ENCODE measurements at regions not wholly inside any gene's neighbourhood (a gene's known extent, or its start where the extent isn't known, plus 50 kb on each side); places are given as distances from the start of the nearest gene placed in this dataset.

GRCh38 chr2:215619989-215620388 lies 184.1 kb upstream of the FN1 start (continued):
- TF ChIP-seq, protein P1, sequence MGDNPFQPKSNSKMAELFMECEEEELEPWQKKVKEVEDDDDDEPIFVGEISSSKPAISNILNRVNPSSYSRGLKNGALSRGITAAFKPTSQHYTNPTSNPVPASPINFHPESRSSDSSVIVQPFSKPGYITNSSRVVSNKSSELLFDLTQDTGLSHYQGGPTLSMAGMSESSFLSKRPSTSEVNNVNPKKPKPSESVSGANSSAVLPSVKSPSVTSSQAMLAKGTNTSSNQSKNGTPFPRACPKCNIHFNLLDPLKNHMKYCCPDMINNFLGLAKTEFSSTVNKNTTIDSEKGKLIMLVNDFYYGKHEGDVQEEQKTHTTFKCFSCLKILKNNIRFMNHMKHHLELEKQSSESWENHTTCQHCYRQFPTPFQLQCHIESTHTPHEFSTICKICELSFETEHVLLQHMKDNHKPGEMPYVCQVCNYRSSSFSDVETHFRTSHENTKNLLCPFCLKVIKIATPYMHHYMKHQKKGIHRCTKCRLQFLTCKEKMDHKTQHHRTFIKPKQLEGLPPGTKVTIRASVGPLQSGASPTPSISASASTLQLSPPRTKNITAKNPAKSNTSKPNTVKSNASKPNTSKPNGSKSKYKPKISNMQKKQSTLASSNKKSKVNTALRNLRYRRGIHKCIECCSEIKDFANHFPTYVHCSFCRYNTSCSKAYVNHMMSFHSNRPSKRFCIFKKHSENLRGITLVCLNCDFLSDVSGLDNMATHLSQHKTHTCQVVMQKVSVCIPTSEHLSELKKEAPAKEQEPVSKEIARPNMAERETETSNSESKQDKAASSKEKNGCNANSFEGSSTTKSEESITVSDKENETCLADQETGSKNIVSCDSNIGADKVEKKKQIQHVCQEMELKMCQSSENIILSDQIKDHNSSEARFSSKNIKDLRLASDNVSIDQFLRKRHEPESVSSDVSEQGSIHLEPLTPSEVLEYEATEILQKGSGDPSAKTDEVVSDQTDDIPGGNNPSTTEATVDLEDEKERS (CRISPR knock-in tag; IDR thresholded peaks at IDR 0.05) = no peak
- TF ChIP-seq GABPA (IDR thresholded peaks at IDR 0.05; ENCODE audit: low read depth, low read length) (no peak), GABPA (CRISPR knock-in tag; IDR thresholded peaks at IDR 0.05; ENCODE audit: low read depth) (no peak), ARNT (IDR thresholded peaks at IDR 0.05) (no peak), SP5 (CRISPR knock-in tag; IDR thresholded peaks at IDR 0.05; ENCODE audit: borderline replicate concordance, low read depth) (no peak), ZNF776 (CRISPR knock-in tag; IDR thresholded peaks at IDR 0.05) (no peak), ZNF780A (CRISPR knock-in tag; IDR thresholded peaks at IDR 0.05) (no peak), ZNF619 (CRISPR knock-in tag; IDR thresholded peaks at IDR 0.05) (0 out of 2 replicates have a peak, but pooled peaks have one; percentile 37), ZNF775 (CRISPR knock-in tag; IDR thresholded peaks at IDR 0.05; ENCODE audit: borderline replicate concordance) (no peak), HNF4G (IDR thresholded peaks at IDR 0.05; ENCODE audit: borderline replicate concordance, low read depth, low read length) (no peak), HNF4G (CRISPR knock-in tag; IDR thresholded peaks at IDR 0.05; ENCODE audit: borderline replicate concordance, low read depth) (no peak), TRIM22 (IDR thresholded peaks at IDR 0.05) (no peak)
- TF ChIP-seq, protein P2, sequence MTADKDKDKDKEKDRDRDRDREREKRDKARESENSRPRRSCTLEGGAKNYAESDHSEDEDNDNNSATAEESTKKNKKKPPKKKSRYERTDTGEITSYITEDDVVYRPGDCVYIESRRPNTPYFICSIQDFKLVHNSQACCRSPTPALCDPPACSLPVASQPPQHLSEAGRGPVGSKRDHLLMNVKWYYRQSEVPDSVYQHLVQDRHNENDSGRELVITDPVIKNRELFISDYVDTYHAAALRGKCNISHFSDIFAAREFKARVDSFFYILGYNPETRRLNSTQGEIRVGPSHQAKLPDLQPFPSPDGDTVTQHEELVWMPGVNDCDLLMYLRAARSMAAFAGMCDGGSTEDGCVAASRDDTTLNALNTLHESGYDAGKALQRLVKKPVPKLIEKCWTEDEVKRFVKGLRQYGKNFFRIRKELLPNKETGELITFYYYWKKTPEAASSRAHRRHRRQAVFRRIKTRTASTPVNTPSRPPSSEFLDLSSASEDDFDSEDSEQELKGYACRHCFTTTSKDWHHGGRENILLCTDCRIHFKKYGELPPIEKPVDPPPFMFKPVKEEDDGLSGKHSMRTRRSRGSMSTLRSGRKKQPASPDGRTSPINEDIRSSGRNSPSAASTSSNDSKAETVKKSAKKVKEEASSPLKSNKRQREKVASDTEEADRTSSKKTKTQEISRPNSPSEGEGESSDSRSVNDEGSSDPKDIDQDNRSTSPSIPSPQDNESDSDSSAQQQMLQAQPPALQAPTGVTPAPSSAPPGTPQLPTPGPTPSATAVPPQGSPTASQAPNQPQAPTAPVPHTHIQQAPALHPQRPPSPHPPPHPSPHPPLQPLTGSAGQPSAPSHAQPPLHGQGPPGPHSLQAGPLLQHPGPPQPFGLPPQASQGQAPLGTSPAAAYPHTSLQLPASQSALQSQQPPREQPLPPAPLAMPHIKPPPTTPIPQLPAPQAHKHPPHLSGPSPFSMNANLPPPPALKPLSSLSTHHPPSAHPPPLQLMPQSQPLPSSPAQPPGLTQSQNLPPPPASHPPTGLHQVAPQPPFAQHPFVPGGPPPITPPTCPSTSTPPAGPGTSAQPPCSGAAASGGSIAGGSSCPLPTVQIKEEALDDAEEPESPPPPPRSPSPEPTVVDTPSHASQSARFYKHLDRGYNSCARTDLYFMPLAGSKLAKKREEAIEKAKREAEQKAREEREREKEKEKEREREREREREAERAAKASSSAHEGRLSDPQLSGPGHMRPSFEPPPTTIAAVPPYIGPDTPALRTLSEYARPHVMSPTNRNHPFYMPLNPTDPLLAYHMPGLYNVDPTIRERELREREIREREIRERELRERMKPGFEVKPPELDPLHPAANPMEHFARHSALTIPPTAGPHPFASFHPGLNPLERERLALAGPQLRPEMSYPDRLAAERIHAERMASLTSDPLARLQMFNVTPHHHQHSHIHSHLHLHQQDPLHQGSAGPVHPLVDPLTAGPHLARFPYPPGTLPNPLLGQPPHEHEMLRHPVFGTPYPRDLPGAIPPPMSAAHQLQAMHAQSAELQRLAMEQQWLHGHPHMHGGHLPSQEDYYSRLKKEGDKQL (CRISPR knock-in tag; IDR thresholded peaks at IDR 0.05; ENCODE audit: low read depth) = no peak
- TF ChIP-seq, protein P3, sequence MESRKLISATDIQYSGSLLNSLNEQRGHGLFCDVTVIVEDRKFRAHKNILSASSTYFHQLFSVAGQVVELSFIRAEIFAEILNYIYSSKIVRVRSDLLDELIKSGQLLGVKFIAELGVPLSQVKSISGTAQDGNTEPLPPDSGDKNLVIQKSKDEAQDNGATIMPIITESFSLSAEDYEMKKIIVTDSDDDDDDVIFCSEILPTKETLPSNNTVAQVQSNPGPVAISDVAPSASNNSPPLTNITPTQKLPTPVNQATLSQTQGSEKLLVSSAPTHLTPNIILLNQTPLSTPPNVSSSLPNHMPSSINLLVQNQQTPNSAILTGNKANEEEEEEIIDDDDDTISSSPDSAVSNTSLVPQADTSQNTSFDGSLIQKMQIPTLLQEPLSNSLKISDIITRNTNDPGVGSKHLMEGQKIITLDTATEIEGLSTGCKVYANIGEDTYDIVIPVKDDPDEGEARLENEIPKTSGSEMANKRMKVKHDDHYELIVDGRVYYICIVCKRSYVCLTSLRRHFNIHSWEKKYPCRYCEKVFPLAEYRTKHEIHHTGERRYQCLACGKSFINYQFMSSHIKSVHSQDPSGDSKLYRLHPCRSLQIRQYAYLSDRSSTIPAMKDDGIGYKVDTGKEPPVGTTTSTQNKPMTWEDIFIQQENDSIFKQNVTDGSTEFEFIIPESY (CRISPR knock-in tag; IDR thresholded peaks at IDR 0.05) = peak; percentile 86

Measured in HepG2 (cell line).